Heart left ventricle (tissue), 16 donors: ENCODE measurements at regions not wholly inside any gene's neighbourhood (a gene's known extent, or its start where the extent isn't known, plus 50 kb on each side); places are given as distances from the start of the nearest gene placed in this dataset.
"Not testable (repeated sequence)": the region's sequence is repeated elsewhere in the genome, so short reads cannot be mapped to it uniquely, and the experiment has no call there.

Source experiments
- ATAC-seq, 4 donors: fragments of 200-7000 bp; cut with Tn5 transposase; one replicate each; pipeline ENCODE4 v1.9.1; 2020 to 2022; ENCODE audit warnings: moderate library complexity in 4 of 4, mild to moderate bottlenecking in 3 of 4, moderate number of reproducible peaks in 1 of 4
- DNase-seq, 5 donors: peaks; one replicate each; pipeline ENCODE4 v3.0.0-alpha.2; 2020
- H3K27ac ChIP-seq, 12 donors: fragments of 200-600 bp; sonication (generic) in 4 of 12; one replicate each; pipeline versions ENCODE4 v1.5.0 to v1.8.0; 2016 to 2022; ENCODE audit warnings: mild to moderate bottlenecking in 2 of 12
- H3K27me3 ChIP-seq, 9 donors: fragments of 200-600 bp; sonication (generic) in 2 of 9; one replicate each; pipeline versions ENCODE4 v1.5.1 to v1.8.0; 2016 to 2022; ENCODE audit warnings: mild to moderate bottlenecking in 3 of 9
- H3K36me3 ChIP-seq, 9 donors: fragments of 200-600 bp; sonication (generic) in 2 of 9; one replicate each; pipeline versions ENCODE4 v1.5.0 to v1.8.0; 2018 to 2022; ENCODE audit warnings: mild to moderate bottlenecking in 2 of 9
- H3K4me1 ChIP-seq, 12 donors: fragments of 200-600 bp; sonication (generic) in 4 of 12; one replicate each; pipeline versions ENCODE4 v1.5.0 to v1.8.0; 2016 to 2022; ENCODE audit warnings: mild to moderate bottlenecking in 3 of 12
- H3K4me3 ChIP-seq, 12 donors: fragments of 200-600 bp; sonication (generic) in 4 of 12; one replicate each; pipeline versions ENCODE4 v1.5.0 to v1.8.0; 2017 to 2022; ENCODE audit warnings: mild to moderate bottlenecking in 9 of 12, moderate library complexity in 4 of 12
- H3K9me3 ChIP-seq, 12 donors: fragments of 200-600 bp; sonication (generic) in 4 of 12; one replicate each; pipeline versions ENCODE4 v1.5.0 to v1.8.0; 2016 to 2022; ENCODE audit warnings: mild to moderate bottlenecking in 1 of 12
- POLR2A ChIP-seq, 2 donors: fragments of 450-650 bp; IDR thresholded peaks; one replicate each; pipeline ENCODE4 v1.6.1; 2017; ENCODE audit warnings: antibody characterized with exemption in 2 of 2, mild to moderate bottlenecking in 2 of 2, moderate library complexity in 2 of 2
- WGBS, 4 donors: extraction: QIAGEN DNeasy Blood & Tissue Kit in 2 of 4; methylation state at CpG; one replicate each; pipeline versions ENCODE4 v1.1.5 to v1.1.7; 2013 to 2018; 5-methylcytosine and 5-hydroxymethylcytosine counted together
- intact Hi-C, 10 donors: fragments of 100-400 bp; cut with DNase I; formaldehyde crosslinking; loops; one replicate each; pipeline versions ENCODE4 v1.11.1 to v1.14.2; 2022
- TF ChIP-seq, protein P1 (sequence below), 12 donors: fragments of 200-600 bp; sonication (generic) in 4 of 12; IDR thresholded peaks; one replicate each; pipeline versions ENCODE4 v1.5.0 to v1.8.0; 2018 to 2022; ENCODE audit warnings: antibody characterized with exemption in 12 of 12, mild to moderate bottlenecking in 5 of 12
- donor health status: ischemic (EF 13 %, LVEDD 7.1; RV severe dilation, severe dysfunction).
- donor health status: healthy with polysubstance abuse.
- donor health status: DM: no; HTN: yes; CAD: no.
- donor health status: DM: no; HTN: no; CAD: no.
- donor health status: ischemic (EF 25% LVEDD 6.9; RV normal size, moderate dysfunction).
- donor health status: ischemic (EF 25% LVEDD 5.7; RV mildly dilated, moderate dysfunction).
- donor health status: healthy.
- donor health status: DM: yes; HTN: yes; CAD: no.
- donor health status: ischemic (EF 35%, LVEDD 5.7; RV mildly dilated, moderate dysfunction).
- donor health status: nonischemic (EF 11% LVEDD 7.7; RV severe dilation, severe dysfunction).
- donor health status: DM: yes; HTN: yes; CAD: no.
- donor health status: PGD.
- donor health status: ischemic (EF 29% LVEDD 5.4; RV normal size, mild dysfunction).
- donor health status: nonischemic (EF 23%, LVEDD 6.1; RV moderate dilation, normal function).

DNA sequence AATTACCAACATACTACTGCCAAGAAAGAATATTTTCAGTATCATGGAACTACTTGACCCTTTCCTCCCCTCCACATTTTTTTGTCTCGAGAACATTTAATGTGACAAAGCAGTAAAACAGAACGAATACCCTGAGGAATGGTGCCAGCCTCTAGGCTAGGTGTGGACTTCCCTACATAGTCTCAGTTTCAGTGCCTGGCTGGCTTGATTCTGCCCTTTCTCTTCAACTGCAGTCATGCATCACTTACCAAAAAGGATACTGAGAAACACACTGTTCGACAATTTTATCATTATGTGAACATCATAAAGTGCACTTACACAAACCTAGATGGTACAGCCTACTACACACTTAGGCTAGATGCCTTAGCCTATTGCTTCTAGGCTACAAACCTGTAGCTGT is 305.3 kb upstream of the HNRNPA3 start:
- 47 to 71% (median 53%) methylated on average over 3 of the region's 3 CpGs for WGBS, 4 donors
- TF ChIP-seq, protein P1, sequence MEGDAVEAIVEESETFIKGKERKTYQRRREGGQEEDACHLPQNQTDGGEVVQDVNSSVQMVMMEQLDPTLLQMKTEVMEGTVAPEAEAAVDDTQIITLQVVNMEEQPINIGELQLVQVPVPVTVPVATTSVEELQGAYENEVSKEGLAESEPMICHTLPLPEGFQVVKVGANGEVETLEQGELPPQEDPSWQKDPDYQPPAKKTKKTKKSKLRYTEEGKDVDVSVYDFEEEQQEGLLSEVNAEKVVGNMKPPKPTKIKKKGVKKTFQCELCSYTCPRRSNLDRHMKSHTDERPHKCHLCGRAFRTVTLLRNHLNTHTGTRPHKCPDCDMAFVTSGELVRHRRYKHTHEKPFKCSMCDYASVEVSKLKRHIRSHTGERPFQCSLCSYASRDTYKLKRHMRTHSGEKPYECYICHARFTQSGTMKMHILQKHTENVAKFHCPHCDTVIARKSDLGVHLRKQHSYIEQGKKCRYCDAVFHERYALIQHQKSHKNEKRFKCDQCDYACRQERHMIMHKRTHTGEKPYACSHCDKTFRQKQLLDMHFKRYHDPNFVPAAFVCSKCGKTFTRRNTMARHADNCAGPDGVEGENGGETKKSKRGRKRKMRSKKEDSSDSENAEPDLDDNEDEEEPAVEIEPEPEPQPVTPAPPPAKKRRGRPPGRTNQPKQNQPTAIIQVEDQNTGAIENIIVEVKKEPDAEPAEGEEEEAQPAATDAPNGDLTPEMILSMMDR (IDR thresholded peaks at IDR 0.05), result no peak
- no peak for TF ChIP-seq POLR2A (IDR thresholded peaks at IDR 0.05)
- peaks cover 0 to 9% (median 0%) of the 10 kb centered on the region in 9 donors for H3K27me3 ChIP-seq

DNA sequence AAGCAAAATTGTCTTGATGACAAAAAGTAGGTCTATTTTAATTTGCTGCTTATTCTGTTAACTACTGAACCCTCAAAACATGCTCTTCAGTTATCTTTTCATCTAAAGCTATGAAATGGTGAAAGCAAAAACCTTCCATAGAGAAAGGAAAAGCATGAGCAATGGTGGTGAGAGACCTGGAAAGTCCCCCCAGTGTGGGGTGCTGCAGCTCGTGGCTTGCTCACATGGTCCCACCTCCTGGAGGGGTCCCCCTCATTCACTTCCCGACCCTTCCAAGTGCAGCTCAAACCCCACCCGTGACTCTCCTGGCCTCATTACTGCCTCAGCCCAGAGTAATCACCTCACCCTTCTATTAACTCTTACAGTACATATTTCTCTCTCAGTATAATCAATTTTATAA is 301.8 kb upstream of the HNRNPA3 start:
- H3K27ac ChIP-seq, result no peak overlapping the region
- DNase-seq (no peak), ATAC-seq (no peak)
- TF ChIP-seq, protein P1 (IDR thresholded peaks at IDR 0.05), result no peak
- no peak for TF ChIP-seq POLR2A (IDR thresholded peaks at IDR 0.05)
- no peaks in the 10 kb centered on the region for H3K36me3 ChIP-seq
- intact Hi-C loops, result no loop called here
- no peaks in the 10 kb centered on the region for H3K4me1 ChIP-seq
- H3K4me3 ChIP-seq, result no peak overlapping the region
- WGBS, 4 donors, result 44 to 62% (median 57%) methylated on average over 3 of the region's 3 CpGs
- no peaks in the 10 kb centered on the region for H3K9me3 ChIP-seq
- peaks cover 0 to 15% (median 0%) of the 10 kb centered on the region in 9 donors for H3K27me3 ChIP-seq

More for the DNA sequence above, 305.3 kb upstream of the HNRNPA3 start:
- no peaks in the 10 kb centered on the region for H3K4me1 ChIP-seq
- DNase-seq (no peak), ATAC-seq (no peak)
- H3K36me3 ChIP-seq, result no peaks in the 10 kb centered on the region
- no peak overlapping the region for H3K27ac ChIP-seq
- no peak overlapping the region for H3K4me3 ChIP-seq
- peaks cover 0 to 6% (median 0%) of the 10 kb centered on the region in 12 donors for H3K9me3 ChIP-seq
- intact Hi-C loops, result no loop called here

DNA sequence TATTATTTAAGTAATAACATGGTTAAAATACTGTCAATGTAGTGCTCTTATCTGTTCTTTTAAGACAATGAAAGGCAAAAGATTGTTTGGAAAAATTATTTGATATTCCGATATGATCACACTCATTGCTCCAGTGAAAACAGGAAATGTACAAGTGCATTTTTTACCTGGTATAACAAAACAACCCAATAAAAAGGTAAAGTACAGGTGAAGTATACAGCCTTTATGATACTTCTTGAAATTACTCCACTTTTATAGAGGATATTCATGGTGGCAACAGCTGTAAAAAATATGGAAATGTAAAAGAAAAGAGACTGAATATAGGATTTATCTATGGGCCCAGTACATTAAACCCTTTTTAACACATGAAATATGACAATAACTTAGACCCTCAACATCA is 298.6 kb upstream of the HNRNPA3 start:
- no peak for ATAC-seq

DNA sequence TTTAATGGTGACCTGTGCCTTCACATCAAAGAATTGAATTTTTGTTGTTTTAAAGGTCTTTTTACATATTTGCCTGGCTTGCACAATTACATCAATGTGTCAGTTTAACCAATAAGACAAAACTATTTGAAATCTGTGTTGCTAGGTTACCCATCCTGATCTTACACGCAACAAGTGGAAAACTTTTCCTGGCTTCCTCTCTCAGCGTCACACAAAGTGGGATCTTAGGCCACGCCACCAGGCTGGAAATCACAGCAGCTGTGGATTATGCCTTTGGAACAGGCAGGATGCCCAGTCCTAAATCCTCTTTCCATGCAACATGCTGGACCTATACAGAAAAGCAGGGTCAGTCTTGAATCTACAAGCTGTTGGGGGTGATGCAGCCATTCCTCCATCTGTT is 298.2 kb upstream of the HNRNPA3 start:
- TF ChIP-seq, protein P1 (IDR thresholded peaks at IDR 0.05), result no peak
- no peak for TF ChIP-seq POLR2A (IDR thresholded peaks at IDR 0.05)
- no peak overlapping the region for H3K4me3 ChIP-seq

More for the DNA sequence above, 298.6 kb upstream of the HNRNPA3 start:
- TF ChIP-seq, protein P1 (IDR thresholded peaks at IDR 0.05), result no peak
- TF ChIP-seq POLR2A (IDR thresholded peaks at IDR 0.05), result no peak
- no peaks in the 10 kb centered on the region for H3K36me3 ChIP-seq
- WGBS, 4 donors, result 90 to 92% (median 91%) methylated on average over 1 of the region's 1 CpG
- H3K27me3 ChIP-seq, result peaks cover 0 to 15% (median 0%) of the 10 kb centered on the region in 9 donors
- H3K27ac ChIP-seq, result no peak overlapping the region
- no peak overlapping the region for H3K4me3 ChIP-seq
- no peaks in the 10 kb centered on the region for H3K9me3 ChIP-seq
- no peaks in the 10 kb centered on the region for H3K4me1 ChIP-seq
- intact Hi-C loops, result no loop called here
- DNase-seq, result no peak

DNA sequence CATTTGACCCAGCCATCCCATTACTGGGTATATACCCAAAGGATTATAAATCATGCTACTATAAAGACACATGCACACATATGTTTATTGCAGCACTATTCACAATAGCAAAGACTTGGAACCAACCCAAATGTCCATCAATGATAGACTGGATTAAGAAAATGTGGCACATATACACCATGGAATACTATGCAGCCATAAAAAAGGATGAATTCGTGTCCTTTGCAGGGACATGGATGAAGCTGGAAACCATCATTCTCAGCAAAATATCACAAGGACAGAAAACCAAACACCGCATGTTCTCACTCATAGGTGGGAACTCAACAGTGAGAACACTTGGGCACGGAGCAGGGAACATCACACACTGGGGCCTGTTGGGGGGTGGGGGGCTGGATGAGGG is 290.0 kb upstream of the HNRNPA3 start:
- intact Hi-C loops, H3K4me1 ChIP-seq, H3K27ac ChIP-seq, DNase-seq, ATAC-seq, H3K27me3 ChIP-seq, H3K36me3 ChIP-seq, H3K4me3 ChIP-seq: not testable (repeated sequence)
- 83 to 97% (median 94%) methylated on average over 3 of the region's 3 CpGs for WGBS, 4 donors
- H3K9me3 ChIP-seq, result peaks cover 0 to 15% (median 2%) of the 10 kb centered on the region in 12 donors

More for the DNA sequence above, 298.2 kb upstream of the HNRNPA3 start:
- ATAC-seq, result no peak
- intact Hi-C loops, result no loop called here
- Histone ChIP-seq H3K36me3 (no peaks in the 10 kb centered on the region), H3K27me3 (peaks cover 0 to 15% (median 0%) of the 10 kb centered on the region in 9 donors), H3K9me3 (no peaks in the 10 kb centered on the region), H3K4me1 (no peaks in the 10 kb centered on the region), H3K27ac (no peak overlapping the region)
- 76 to 84% (median 79%) methylated on average over 3 of the region's 3 CpGs for WGBS, 4 donors
- no peak for DNase-seq
